GM12873 (cell line): ENCODE measurements at regions not wholly inside any gene's neighbourhood (a gene's known extent, or its start where the extent isn't known, plus 50 kb on each side); places are given as distances from the start of the nearest gene placed in this dataset.

Experiments used
- TF ChIP-seq, protein P1 (sequence below): IDR thresholded peaks from 2 replicates; pipeline ENCODE4 v1.5.1; 2012; ENCODE audit warnings: low read depth, mild to moderate bottlenecking, moderate library complexity, low read length, control low read depth; ENCODE audit not compliant: insufficient read depth; ENCODE audit errors: missing control alignments

- TF ChIP-seq, protein P1, sequence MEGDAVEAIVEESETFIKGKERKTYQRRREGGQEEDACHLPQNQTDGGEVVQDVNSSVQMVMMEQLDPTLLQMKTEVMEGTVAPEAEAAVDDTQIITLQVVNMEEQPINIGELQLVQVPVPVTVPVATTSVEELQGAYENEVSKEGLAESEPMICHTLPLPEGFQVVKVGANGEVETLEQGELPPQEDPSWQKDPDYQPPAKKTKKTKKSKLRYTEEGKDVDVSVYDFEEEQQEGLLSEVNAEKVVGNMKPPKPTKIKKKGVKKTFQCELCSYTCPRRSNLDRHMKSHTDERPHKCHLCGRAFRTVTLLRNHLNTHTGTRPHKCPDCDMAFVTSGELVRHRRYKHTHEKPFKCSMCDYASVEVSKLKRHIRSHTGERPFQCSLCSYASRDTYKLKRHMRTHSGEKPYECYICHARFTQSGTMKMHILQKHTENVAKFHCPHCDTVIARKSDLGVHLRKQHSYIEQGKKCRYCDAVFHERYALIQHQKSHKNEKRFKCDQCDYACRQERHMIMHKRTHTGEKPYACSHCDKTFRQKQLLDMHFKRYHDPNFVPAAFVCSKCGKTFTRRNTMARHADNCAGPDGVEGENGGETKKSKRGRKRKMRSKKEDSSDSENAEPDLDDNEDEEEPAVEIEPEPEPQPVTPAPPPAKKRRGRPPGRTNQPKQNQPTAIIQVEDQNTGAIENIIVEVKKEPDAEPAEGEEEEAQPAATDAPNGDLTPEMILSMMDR: no peak
These were observed 95.9 kb upstream of the SCOC start for GRCh38 chr4:140277576-140277975.

- TF ChIP-seq, protein P1: no peak
These were observed 101.9 kb upstream of the SCOC start for GRCh38 chr4:140271553-140271952.

- TF ChIP-seq, protein P1: no peak
These were observed 104.1 kb upstream of the SCOC start for GRCh38 chr4:140269369-140269768.

DNA sequence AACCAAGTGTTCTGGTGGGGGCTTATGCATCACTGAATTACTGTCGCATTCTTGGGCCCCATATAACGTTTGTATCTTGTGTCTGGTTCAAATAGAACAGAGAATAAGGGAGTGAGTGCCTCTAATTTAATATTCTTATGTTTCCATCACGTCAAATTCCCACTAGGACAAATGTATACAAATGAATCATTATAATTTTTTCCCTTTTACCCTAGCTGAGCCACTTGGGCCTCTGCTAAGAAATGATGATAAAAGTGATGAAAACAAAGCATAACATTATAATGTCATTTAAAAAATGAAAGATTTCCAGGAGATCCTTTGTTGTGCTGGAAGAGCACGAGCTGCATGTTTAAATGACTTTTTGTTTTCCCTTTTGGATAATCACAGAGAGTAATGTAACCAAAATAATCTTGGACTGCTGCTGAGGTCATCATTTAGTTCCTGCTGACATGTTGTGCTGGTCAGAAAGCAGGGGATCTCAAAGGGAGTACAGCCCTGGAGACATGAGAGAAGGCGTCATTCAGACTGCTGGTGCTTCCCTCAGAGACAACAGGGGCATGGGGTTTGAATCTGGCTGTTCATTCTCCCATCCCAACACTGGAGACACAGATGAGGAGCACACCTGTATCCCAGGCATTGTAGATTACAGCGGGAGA lies 105.1 kb upstream of the SCOC start:
- TF ChIP-seq, protein P1: no peak

- TF ChIP-seq, protein P1: no peak
These were observed 105.9 kb upstream of the SCOC start for GRCh38 chr4:140267576-140267975.

DNA sequence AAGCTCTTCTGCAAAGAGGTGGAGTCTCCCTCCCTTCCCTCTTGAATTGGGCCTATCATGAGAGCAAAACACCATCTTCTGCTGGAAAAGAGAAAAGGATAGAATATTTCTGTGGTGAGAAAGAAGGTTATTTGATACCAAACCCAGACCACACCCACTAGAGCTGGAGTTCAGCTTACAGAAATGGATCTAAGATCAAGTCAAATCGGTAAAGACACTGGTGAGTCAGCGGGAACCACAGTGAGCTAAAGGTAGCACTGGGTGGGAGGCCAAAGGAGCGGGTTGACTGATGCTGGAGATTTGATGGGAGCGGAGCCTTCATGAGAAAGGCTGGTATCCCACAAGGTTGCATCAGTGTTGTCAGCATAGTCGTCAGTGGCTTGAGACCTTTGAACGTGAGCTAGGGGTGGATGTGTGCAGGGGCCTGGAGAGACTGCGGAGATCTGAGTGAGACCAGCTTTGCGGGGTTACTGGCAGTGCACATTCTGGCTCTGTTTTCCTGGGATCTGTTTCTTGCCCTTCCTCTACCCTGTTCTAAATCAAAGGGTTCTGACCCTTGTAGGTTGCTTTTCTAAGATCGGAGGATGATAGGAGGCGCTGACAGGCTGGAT lies 106.4 kb upstream of the SCOC start:
- TF ChIP-seq, protein P1: no peak

GRCh38 chr4:140260227-140260626 lies 106.2 kb upstream of the MAML3 start:
- TF ChIP-seq, protein P1: no peak
